ENCODE measurements at regions not wholly inside any gene's neighbourhood (a gene's known extent, or its start where the extent isn't known, plus 50 kb on each side); places are given as distances from the start of the nearest gene placed in this dataset.
"Not testable (repeated sequence)": the region's sequence is repeated elsewhere in the genome, so short reads cannot be mapped to it uniquely, and the experiment has no call there.

GRCh38 chr4:60655356-60655755, 544.8 kb upstream of the ADGRL3 start:
- DNase-seq: no peak
- no peaks in the 10 kb centered on the region for H3K4me1 ChIP-seq (ENCODE audit: control insufficient read depth, insufficient read depth, low read length)
- no peak overlapping the region for H3K4me3 ChIP-seq (ENCODE audit: low read length)
- no peaks in the 10 kb centered on the region for H3K27me3 ChIP-seq (ENCODE audit: control insufficient read depth, insufficient read depth)
- no peak for ATAC-seq
- H3K9me3 ChIP-seq (ENCODE audit: control insufficient read depth, low read length): no peaks in the 10 kb centered on the region
- intact Hi-C loops (cut with DNase I): no loop called here
- H3K27ac ChIP-seq (ENCODE audit: low read length): no peak overlapping the region

- H3K4me3 ChIP-seq (ENCODE audit: low read length): no peak overlapping the region
- no peak for ATAC-seq
- intact Hi-C loops (cut with DNase I): no loop called here
- no peaks in the 10 kb centered on the region for H3K9me3 ChIP-seq (ENCODE audit: control insufficient read depth, low read length)
- DNase-seq: no peak
- no peak overlapping the region for H3K27ac ChIP-seq (ENCODE audit: low read length)
- no peaks in the 10 kb centered on the region for H3K27me3 ChIP-seq (ENCODE audit: control insufficient read depth, insufficient read depth)
- no peaks in the 10 kb centered on the region for H3K4me1 ChIP-seq (ENCODE audit: control insufficient read depth, insufficient read depth, low read length)
- 57% methylated on average over 3 of the region's 3 CpGs for WGBS
Measured at GRCh38 chr4:60656171-60656570, 544.0 kb upstream of the ADGRL3 start.

- no peak overlapping the region for H3K27ac ChIP-seq (ENCODE audit: low read length)
- H3K27me3 ChIP-seq (ENCODE audit: control insufficient read depth, insufficient read depth): no peaks in the 10 kb centered on the region
- no peak for DNase-seq
- no peak overlapping the region for H3K4me3 ChIP-seq (ENCODE audit: low read length)
- H3K4me1 ChIP-seq (ENCODE audit: control insufficient read depth, insufficient read depth, low read length): no peaks in the 10 kb centered on the region
- no peaks in the 10 kb centered on the region for H3K9me3 ChIP-seq (ENCODE audit: control insufficient read depth, low read length)
- no peak for ATAC-seq
- WGBS: 60% methylated on average over 3 of the region's 3 CpGs
- intact Hi-C loops (cut with DNase I): no loop called here
Measured at GRCh38 chr4:60657041-60657440, 543.1 kb upstream of the ADGRL3 start.

GRCh38 chr4:60657807-60658206, 542.3 kb upstream of the ADGRL3 start:
- DNase-seq (no peak), ATAC-seq (no peak)
- H3K27me3 ChIP-seq (ENCODE audit: control insufficient read depth, insufficient read depth): no peaks in the 10 kb centered on the region
- H3K4me3 ChIP-seq (ENCODE audit: low read length): no peak overlapping the region
- no peaks in the 10 kb centered on the region for H3K4me1 ChIP-seq (ENCODE audit: control insufficient read depth, insufficient read depth, low read length)
- no peak overlapping the region for H3K27ac ChIP-seq (ENCODE audit: low read length)
- intact Hi-C loops (cut with DNase I): no loop called here
- no peaks in the 10 kb centered on the region for H3K9me3 ChIP-seq (ENCODE audit: control insufficient read depth, low read length)

GRCh38 chr4:60663769-60664168, 536.4 kb upstream of the ADGRL3 start:
- WGBS: 89% methylated on average over 4 of the region's 4 CpGs
- H3K4me3 ChIP-seq (ENCODE audit: low read length): no peak overlapping the region

GRCh38 chr4:60682901-60683300, 517.2 kb upstream of the ADGRL3 start:
- no peaks in the 10 kb centered on the region for H3K4me1 ChIP-seq (ENCODE audit: control insufficient read depth, insufficient read depth, low read length)
- intact Hi-C loops (cut with DNase I): no loop called here
- DNase-seq: no peak
- ATAC-seq: no peak
- 45% methylated on average over 1 of the region's 1 CpG for WGBS
- no peaks in the 10 kb centered on the region for H3K9me3 ChIP-seq (ENCODE audit: control insufficient read depth, low read length)
- H3K27ac ChIP-seq (ENCODE audit: low read length): no peak overlapping the region
- no peak overlapping the region for H3K4me3 ChIP-seq (ENCODE audit: low read length)
- no peaks in the 10 kb centered on the region for H3K27me3 ChIP-seq (ENCODE audit: control insufficient read depth, insufficient read depth)

More at GRCh38 chr4:60663769-60664168, 536.4 kb upstream of the ADGRL3 start:
- DNase-seq (no peak), ATAC-seq (no peak)
- Histone ChIP-seq H3K27me3 (ENCODE audit: control insufficient read depth, insufficient read depth) (no peaks in the 10 kb centered on the region), H3K4me1 (ENCODE audit: control insufficient read depth, insufficient read depth, low read length) (no peaks in the 10 kb centered on the region), H3K27ac (ENCODE audit: low read length) (no peak overlapping the region), H3K9me3 (ENCODE audit: control insufficient read depth, low read length) (no peaks in the 10 kb centered on the region)
- intact Hi-C loops (cut with DNase I): no loop called here

- WGBS: 63% methylated on average over 1 of the region's 1 CpG
- H3K27ac ChIP-seq (ENCODE audit: low read length): no peak overlapping the region
Measured at GRCh38 chr4:60683357-60683756, 516.8 kb upstream of the ADGRL3 start.

GRCh38 chr4:60683973-60684372, 516.2 kb upstream of the ADGRL3 start:
- no peaks in the 10 kb centered on the region for H3K4me1 ChIP-seq (ENCODE audit: control insufficient read depth, insufficient read depth, low read length)
- no peak for ATAC-seq

More at GRCh38 chr4:60683357-60683756, 516.8 kb upstream of the ADGRL3 start:
- Histone ChIP-seq H3K4me1 (ENCODE audit: control insufficient read depth, insufficient read depth, low read length) (no peaks in the 10 kb centered on the region), H3K27me3 (ENCODE audit: control insufficient read depth, insufficient read depth) (no peaks in the 10 kb centered on the region), H3K9me3 (ENCODE audit: control insufficient read depth, low read length) (no peaks in the 10 kb centered on the region), H3K4me3 (ENCODE audit: low read length) (no peak overlapping the region)
- intact Hi-C loops (cut with DNase I): no loop called here
- no peak for ATAC-seq
- DNase-seq: no peak

GRCh38 chr4:60696062-60696461, 504.1 kb upstream of the ADGRL3 start:
- DNase-seq: peak in 1 of 3 donors; percentile 53
- H3K4me3 ChIP-seq (ENCODE audit: low read length); H3K9me3 ChIP-seq (ENCODE audit: control insufficient read depth, low read length); H3K4me1 ChIP-seq (ENCODE audit: control insufficient read depth, insufficient read depth, low read length); H3K27me3 ChIP-seq (ENCODE audit: control insufficient read depth, insufficient read depth); H3K27ac ChIP-seq (ENCODE audit: low read length); intact Hi-C loops (cut with DNase I); ATAC-seq: not testable (repeated sequence)
- WGBS: 83% methylated on average over 5 of the region's 5 CpGs

More at GRCh38 chr4:60683973-60684372, 516.2 kb upstream of the ADGRL3 start:
- H3K9me3 ChIP-seq (ENCODE audit: control insufficient read depth, low read length): no peaks in the 10 kb centered on the region
- no peak for DNase-seq
- no peaks in the 10 kb centered on the region for H3K27me3 ChIP-seq (ENCODE audit: control insufficient read depth, insufficient read depth)
- H3K27ac ChIP-seq (ENCODE audit: low read length): no peak overlapping the region
- WGBS: 50% methylated on average over 2 of the region's 2 CpGs
- intact Hi-C loops (cut with DNase I): no loop called here
- no peak overlapping the region for H3K4me3 ChIP-seq (ENCODE audit: low read length)

- intact Hi-C loops (cut with DNase I): no loop called here
- ATAC-seq: no peak
- WGBS: 87% methylated on average over 2 of the region's 2 CpGs
Measured at GRCh38 chr4:60709061-60709460, 491.1 kb upstream of the ADGRL3 start.

GRCh38 chr4:60718874-60719273, 481.3 kb upstream of the ADGRL3 start:
- no peak for DNase-seq
- no peaks in the 10 kb centered on the region for H3K27me3 ChIP-seq (ENCODE audit: control insufficient read depth, insufficient read depth)
- H3K4me1 ChIP-seq (ENCODE audit: control insufficient read depth, insufficient read depth, low read length): no peaks in the 10 kb centered on the region
- H3K27ac ChIP-seq (ENCODE audit: low read length): no peak overlapping the region
- no peaks in the 10 kb centered on the region for H3K9me3 ChIP-seq (ENCODE audit: control insufficient read depth, low read length)
- ATAC-seq: no peak
- 67% methylated on average over 1 of the region's 1 CpG for WGBS
- no peak overlapping the region for H3K4me3 ChIP-seq (ENCODE audit: low read length)
- intact Hi-C loops (cut with DNase I): no loop called here

More at GRCh38 chr4:60709061-60709460, 491.1 kb upstream of the ADGRL3 start:
- Histone ChIP-seq H3K4me3 (ENCODE audit: low read length) (no peak overlapping the region), H3K9me3 (ENCODE audit: control insufficient read depth, low read length) (no peaks in the 10 kb centered on the region), H3K27ac (ENCODE audit: low read length) (no peak overlapping the region), H3K4me1 (ENCODE audit: control insufficient read depth, insufficient read depth, low read length) (no peaks in the 10 kb centered on the region), H3K27me3 (ENCODE audit: control insufficient read depth, insufficient read depth) (no peaks in the 10 kb centered on the region)
- DNase-seq: no peak

GRCh38 chr4:60721685-60722084, 478.4 kb upstream of the ADGRL3 start:
- ATAC-seq (no peak), DNase-seq (no peak)
- Histone ChIP-seq H3K4me1 (ENCODE audit: control insufficient read depth, insufficient read depth, low read length) (no peaks in the 10 kb centered on the region), H3K4me3 (ENCODE audit: low read length) (no peak overlapping the region), H3K27ac (ENCODE audit: low read length) (no peak overlapping the region), H3K27me3 (ENCODE audit: control insufficient read depth, insufficient read depth) (no peaks in the 10 kb centered on the region), H3K9me3 (ENCODE audit: control insufficient read depth, low read length) (no peaks in the 10 kb centered on the region)
- intact Hi-C loops (cut with DNase I): no loop called here
- 20% methylated on average over 1 of the region's 1 CpG for WGBS
